ENCODE measurements at regions not wholly inside any gene's neighbourhood (a gene's known extent, or its start where the extent isn't known, plus 50 kb on each side); places are given as distances from the start of the nearest gene placed in this dataset.
"Not testable (repeated sequence)": the region's sequence is repeated elsewhere in the genome, so short reads cannot be mapped to it uniquely, and the experiment has no call there.

DNA sequence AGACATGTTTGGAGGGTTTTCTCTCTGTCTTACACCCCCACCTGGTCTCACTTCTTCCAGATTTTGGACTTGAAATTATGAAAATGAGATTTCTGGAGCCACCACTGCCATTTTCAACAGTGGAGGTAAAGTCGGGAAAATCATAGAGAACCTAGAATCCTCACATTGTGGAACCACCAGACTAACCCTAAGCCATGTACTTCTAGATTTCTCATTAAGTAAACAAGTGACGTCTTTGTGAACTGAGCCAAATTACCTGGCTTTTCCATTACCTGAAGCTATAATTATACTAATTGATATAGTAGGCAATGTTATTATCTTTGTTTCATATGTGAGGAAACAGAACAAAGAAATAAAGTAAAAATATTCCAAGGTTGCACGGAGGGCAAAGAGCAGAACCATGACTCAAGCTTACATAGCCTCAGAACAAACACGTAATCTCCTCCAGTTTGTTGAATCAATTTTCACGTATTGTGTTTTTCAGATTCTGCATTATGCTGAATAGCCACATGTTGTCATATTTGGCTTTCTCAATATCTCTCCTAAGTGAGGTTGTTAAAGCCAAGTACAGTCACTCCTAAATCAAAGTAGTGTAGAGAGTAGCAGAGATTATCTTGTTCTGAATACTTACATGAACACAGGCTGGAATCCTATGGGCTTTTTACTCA lies 101.3 kb upstream of the CMC1 start:
- no peak for DNase-seq (ENCODE audit: low read depth)

GRCh38 chr3:28140664-28141063 lies 100.8 kb upstream of the CMC1 start:
- DNase-seq (ENCODE audit: low read depth), result no peak

GRCh38 chr3:28149960-28150359 lies 91.5 kb upstream of the CMC1 start:
- DNase-seq (ENCODE audit: low read depth), result no peak

- no peak for DNase-seq (ENCODE audit: low read depth)
Observed at GRCh38 chr3:28150465-28151206, 90.8 kb upstream of the CMC1 start.

- no peak for DNase-seq (ENCODE audit: low read depth)
Observed at GRCh38 chr3:28151207-28151550, 90.2 kb upstream of the CMC1 start.

GRCh38 chr3:28151608-28152228 lies 89.7 kb upstream of the CMC1 start:
- DNase-seq (ENCODE audit: low read depth), result no peak

DNA sequence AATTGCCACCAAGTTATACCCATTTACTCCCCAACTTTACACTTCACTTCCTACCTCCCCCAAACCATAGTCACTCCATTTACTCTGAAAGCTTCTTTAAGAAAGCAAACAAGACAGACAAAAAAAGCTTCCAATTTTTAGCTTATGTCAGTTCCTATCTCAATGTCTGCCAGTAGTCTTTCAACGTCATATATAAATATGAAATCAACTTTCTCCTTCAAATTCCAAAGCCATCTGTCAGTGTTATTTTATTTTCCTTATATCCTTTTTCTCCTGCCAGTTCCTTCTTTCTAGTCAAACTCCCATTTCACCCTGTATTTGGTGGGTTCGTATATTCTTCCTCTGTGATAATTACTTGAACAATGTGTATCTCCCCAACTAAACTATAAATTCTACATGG lies 85.8 kb upstream of the CMC1 start:
- no peak for DNase-seq (ENCODE audit: low read depth)

DNA sequence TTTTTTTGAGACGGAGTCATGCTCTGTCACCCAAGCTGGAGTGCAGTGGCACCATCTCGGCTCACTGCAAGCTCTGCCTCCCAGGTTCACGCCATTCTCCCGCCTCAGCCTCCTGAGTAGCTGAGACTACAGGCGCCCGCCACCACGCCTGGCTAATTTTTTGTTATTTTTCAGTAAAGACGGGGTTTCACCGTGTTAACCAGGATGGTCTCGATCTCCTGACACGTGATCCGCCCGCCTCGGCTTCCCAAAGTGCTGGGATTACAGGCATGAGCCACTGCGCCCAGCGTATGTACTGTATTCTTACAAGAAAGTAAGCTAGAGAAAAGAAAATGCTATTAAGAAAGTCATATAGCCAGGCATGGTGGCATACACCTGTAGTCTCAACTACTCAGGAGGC lies 84.8 kb upstream of the CMC1 start:
- DNase-seq (ENCODE audit: low read depth), result not testable (repeated sequence)

DNA sequence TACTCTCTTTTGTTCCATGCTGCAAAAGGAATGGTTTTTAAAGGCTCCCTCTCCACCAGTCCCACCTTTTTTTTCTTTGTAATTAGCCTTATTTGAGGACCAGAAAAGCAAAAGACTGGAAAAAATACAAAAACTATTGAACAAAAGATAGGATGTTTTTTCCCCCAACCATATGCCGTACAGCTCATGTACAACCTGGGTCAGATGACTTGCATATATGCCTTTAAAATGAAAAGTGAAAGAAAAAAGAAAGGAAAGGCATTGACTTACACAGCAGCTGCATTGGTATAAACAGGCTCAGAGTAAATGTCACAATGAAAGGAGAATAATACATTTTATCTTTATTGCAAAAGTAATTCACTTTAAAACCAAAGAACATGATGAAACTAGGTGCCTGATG lies 69.5 kb upstream of the CMC1 start:
- no peak for DNase-seq (ENCODE audit: low read depth)

- DNase-seq (ENCODE audit: low read depth), result no peak
Observed at GRCh38 chr3:28172748-28173147, 68.7 kb upstream of the CMC1 start.

DNA sequence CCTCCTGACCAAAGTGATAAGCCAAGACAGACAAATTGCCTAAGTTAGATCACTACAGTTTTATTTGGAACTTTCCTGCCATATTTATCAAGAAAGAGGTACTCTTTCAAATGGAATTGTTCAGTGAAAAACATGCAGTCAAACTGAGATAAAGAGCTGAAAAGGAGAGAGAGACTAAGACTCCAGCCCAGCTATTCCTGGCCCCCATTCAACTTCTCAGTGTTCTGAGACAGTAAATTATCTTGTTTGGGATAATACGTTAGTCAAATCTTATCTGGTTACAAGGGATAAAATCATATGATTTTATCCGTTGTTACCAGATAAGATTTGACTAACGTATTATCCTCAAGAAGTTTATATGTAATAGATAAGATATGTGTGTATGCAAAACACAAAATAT lies 67.6 kb upstream of the CMC1 start:
- no peak for DNase-seq (ENCODE audit: low read depth)

GRCh38 chr3:28186748-28187147 lies 54.7 kb upstream of the CMC1 start:
- no peak for DNase-seq (ENCODE audit: low read depth)

DNA sequence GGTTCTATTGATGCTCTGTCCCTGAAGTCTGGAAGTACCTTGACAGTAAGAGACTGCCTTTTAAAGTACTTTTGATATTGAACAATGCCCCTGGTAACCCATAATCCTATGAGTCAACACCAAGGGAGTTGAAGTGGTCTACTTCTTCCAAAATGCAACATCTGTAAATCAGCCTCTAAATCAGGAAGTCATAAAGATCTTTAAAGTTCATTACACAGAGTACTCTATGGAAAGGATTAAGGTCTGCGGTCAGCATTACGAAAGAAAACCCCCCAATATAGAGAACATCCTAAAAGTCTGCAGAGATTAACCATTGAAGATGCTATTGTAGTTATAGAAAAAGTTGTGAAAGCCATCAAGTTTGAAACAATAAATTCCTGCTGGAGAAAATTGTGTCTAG lies 52.7 kb upstream of the CMC1 start:
- DNase-seq (ENCODE audit: low read depth), result no peak

GRCh38 chr3:28191363-28191762 lies 50.1 kb upstream of the CMC1 start:
- DNase-seq (ENCODE audit: low read depth), result no peak
